ENCODE measurements at regions not wholly inside any gene's neighbourhood (a gene's known extent, or its start where the extent isn't known, plus 50 kb on each side); places are given as distances from the start of the nearest gene placed in this dataset.
A peak's percentile ranks its signal among the peaks of the same experiment; 100 is the strongest.

DNA sequence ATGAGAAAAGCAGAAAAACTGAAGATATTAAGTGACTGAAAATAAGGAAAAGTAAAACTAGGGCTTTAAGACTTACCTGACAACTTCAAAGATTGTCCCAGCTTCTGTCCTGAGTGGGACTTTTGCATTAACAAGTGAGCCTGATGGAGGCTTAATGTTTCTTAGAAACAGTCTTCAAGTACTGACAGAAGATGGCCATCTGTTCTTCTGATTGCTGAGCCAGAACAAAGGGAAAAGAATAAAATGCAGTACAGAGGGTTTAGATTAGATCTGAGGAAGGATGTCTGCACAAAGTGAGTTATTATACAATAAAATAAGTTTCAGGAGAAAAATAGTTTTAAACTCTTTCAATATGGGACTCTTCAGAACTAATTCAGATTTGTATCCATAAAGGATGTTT, 500.7 kb downstream of the CETN3 start:
- DNase-seq = no peak

DNA sequence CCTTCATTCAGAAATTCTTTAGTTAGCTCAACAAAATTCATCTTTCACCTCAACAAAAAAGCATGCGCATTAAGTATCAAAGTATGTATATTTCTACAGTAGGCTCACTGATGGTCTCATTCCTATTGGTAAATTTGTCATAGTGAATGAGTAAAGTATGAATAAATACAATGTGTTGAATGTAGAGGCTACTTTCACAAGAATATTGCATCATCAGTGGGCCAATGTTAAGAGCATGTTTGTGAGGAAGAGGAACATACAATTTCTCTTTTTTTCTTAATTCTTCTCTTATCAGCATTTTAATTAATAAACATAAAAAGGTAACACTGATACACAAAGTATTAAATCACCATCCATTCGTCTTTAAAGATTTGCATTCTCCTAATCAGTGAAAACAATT, 505.1 kb downstream of the CETN3 start:
- DNase-seq = no peak

DNA sequence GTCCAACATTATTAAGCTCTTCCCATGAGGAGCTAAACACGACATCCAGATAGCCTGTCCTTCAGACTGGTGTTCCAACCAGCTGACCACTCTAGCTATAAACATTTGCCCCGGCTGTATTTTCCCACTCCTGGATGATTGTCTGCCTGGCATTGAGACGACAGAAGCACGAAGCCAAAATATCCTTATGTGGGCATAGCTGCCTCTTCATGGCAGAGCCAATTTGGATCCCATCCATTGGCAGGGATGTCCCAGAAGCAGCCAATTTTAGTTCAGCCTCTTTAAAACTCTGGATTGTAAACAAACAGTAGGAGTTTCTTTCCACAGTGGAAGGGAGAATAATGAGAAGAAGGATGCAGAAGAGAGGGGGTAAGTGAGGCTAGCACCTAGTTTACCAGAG, 507.6 kb downstream of the CETN3 start:
- no peak for DNase-seq

DNA sequence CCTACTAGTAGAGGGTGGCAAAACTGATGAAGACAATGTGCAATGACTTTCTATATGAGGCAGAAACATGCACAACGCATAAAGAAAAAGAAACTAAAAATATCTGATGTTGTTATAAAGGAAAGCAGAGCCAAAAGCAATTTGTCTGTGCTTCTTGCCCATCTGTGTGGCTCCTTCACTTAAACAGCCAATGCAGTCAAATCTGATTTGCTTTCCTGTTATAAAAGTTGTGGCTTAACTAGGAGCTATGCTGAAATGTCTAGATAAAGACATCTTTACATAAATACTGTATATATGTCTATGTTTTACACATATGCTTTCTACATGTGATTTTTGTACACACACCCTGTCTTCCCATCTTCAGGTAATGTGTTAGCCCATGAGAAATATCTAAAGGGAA, 508.2 kb downstream of the CETN3 start:
- DNase-seq = no peak

DNA sequence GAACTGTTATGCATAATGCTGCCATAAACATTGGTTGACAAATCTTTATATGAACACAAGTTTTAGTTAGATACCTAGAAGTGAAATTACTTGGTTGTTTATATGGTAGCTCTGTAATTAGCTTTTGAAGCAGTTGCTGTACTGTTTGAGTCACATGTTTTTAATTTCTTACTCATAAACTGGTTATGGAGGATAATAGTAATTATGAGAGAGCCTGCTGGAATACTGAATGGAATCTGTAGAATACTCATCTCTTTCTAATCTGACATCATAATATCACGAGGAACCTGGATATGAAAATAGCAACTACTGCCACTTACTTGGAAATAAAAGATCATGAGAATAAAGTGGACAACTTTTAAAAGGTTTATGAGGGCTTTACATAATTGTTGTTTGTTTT, 509.2 kb downstream of the CETN3 start:
- DNase-seq = no peak

DNA sequence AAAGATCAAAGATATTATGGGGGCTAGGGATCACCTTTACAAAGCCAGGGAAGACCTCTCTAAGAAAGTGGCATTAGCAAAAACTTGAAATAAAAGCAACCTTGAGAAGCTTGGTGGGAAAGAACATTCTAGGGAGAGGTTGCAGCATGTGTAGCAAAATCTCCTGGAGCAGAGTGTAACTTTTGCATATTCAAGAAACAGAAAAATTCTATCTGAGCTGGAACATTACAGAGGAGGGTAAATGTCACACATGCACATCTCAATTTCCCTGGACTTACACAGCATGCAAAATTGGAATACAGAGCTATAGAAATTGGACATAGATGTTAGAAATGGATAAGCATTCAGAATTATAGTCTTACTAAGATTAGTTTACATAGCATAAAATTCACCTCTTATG, 510.0 kb downstream of the CETN3 start:
- no peak for DNase-seq

DNA sequence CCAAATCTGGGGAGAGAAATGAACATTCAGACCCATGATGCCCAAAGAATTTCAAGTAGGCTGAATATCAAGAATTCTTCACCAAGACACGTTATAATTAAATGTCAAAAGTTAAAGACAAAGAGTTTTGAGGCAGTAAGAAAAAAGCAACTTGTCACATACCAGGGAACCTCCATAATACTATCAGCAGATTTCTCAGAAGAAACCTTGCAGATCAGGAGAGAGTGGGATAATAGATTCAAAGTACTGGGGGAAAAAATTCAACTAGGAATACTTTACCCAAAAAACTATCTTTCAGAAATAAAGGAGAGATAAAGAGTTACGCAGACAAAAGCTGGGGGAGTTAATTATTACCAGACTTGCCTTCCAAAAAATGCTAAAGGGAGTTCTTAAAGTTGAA, 516.0 kb downstream of the CETN3 start:
- DNase-seq = no peak

DNA sequence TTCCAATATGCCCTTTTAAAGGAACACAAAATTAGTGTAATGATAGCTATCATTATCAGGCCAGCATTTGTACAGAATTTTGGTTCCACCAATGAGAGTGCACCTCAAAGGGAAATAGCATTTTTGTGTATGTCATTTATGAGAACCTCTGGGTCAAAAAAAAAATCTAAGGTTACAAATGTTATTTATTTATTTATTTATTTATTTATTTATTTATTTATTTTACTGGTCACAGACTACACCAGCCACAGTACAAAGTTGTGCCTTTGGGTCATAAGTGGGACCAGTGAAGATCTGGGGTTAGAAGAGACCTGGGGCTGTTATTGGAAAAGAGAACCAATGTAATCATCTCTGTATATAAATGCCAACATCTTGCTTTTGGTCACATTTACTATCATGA, 523.9 kb downstream of the CETN3 start:
- DNase-seq = no peak

DNA sequence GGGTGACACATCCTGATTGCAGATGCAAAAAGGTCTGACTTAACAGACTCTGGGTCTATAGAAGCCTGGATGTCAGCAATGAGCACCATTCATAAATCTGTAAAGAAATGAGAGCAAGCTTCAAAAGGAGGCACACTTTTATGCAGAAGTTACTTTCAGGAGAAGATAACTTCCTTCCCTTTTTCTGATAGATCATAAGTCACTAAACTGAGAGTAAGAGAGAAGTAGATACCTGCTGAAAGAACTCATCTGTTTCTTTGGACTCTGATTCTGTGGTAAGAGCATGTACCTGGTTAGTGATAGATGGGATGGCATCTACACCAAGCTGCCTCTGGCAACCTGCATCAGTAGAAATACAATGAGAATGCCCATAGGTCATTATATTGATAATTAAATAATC, 525.6 kb downstream of the CETN3 start:
- DNase-seq = no peak

DNA sequence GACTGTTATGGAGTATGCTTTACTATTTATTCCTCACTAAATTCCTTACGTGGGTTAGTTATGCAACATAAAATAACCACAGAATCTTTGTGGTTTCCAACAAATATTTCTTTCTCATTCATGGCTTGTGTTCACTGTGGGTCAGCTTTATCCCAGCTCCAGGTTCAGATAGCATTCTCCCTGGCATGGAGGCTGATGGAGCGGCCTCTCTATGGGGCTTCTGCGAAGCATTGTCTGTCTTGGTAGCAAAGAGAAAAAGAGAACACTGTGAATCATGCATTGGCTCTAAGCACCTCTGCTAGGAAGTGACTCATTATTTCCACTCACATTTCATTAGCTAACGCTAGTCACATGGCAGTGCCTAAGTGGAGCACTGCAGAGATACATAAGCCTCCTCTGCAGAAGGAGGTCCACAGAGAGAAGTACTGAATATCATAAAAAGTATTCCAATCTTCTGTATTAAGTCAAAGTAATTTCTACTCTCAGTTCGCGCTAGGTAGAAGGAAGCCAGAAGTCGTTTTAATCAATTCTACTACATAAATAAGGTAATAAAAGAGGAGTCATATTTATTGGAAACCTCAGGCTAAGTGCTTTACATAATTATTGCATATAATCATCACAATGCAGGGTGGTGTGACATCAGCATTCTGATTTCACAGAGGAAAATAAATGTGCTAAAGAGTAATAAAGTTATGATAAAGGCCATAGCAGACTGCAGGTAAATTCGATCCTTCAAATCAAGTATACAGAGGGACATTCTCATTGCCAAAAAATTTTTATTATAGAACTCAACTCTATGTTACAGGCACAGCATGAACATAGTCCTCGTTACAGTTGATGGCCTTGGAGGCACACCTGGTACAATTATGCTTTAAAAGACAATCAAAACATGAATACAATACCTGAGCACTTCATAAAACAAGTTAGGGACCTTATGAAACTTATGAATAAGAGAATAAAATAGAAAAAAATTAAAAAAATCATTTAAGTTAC, 531.1 kb downstream of the CETN3 start:
- DNase-seq = peak; percentile 42

DNA sequence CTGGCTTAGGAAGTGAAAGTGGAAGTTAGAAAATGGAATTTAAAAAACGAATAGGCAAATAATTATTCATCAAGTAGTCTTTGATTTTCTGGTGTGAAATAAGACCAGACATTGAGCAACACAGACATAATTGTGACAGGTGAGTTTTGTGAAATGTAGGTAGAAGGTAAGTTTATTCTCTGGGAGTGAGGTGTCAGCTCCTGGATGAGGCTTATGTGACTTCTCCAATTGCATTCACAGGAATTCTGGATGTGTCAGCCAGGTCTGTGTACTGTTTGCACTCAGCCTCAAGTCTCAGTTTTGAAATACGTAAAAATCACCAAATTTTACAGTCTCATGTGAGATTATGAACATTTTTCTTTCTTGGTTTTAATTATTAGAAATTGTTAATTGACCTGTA, 537.6 kb downstream of the CETN3 start:
- no peak for DNase-seq

DNA sequence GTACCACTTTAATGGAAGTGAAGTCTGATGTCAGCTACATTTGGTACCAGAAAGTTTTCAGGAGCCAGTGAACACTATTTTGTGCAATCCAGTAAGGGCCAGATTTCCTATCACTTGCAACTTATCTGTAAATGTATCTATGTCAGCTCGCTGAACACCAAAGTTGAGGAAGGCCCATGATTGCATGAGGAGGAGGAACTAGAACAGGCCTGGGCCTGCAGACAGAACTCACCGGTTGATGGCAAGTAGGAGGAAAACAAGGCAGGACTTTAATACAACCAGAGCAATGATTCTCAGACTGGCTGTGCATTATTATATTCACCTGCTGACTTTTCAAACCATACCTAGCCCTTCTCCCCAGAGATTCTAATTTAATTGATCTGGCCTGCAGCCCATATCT, 540.2 kb downstream of the CETN3 start:
- no peak for DNase-seq

DNA sequence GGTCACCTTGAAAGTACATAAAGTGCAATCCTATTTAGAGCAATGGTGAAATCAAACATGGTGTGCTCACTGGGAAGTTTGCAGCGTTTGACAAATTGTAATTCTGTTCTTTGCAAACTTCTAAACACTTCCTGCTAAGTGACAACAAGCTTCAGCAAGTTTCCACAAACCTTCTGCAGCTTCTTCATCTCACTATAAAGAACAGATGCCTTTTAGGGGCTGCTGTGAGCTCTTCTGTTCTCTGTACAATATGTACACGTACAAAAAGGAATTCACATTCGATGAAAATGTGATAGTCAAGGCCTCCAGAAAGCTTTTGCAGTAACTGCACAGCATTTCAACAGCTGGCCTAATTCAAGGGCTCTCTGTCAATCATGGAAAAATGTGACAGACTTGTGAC, 543.1 kb downstream of the CETN3 start:
- DNase-seq = no peak

DNA sequence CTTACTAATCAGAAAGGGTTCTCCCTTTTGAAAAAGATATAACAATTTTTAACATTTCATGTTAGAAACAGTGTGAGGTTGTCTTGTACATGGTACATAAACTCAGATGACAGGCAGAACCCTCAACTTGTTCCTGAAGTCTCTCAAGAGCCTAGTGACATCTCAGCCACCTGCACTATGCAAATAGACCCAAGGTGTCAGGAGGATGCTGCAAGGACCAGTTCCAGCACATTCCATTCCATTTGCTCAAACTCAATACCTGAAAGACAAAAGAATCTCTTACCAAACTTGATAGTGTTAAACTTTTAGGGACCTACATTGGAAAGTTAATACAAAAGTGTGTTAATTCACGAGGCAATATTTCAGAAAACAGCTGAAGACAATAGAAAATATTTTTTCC, 544.6 kb downstream of the CETN3 start:
- DNase-seq = no peak

DNA sequence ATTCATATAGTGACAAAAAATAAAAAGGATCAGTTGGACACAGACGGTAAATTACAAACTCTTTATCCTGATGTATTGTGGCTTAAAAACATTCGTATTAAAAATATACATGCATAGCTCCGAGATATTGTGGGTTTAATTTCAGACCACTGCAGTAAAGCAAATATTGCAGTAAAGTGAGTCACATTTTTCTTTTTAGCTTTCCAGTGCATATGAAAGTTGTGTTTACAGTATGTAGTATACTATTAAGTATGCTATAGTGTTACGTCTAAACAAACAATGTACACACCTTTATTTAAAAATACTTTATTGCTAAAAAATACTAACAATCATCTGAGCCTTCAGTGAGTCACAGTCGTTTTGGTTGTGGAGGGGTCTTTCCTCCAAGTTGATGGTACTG, 551.8 kb downstream of the CETN3 start:
- no peak for DNase-seq

DNA sequence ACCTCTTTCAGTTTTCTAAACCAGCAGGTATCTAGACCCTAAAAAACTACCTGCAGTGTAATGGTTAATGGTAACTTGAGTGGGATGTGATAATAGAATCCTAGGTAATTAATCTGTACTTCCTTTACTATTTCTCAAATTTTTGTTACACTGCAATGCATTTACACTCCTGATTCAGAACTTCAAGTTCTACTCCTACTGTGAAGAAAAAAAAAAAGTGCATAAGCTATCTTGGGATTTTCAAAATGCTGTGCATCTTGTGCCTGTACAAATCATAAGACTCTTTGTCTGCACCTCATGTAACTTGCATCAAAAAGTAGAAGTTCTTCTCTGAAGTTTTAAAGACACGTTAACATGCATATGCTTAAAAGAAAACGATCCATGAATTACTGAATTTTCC, 554.1 kb downstream of the CETN3 start:
- no peak for DNase-seq

DNA sequence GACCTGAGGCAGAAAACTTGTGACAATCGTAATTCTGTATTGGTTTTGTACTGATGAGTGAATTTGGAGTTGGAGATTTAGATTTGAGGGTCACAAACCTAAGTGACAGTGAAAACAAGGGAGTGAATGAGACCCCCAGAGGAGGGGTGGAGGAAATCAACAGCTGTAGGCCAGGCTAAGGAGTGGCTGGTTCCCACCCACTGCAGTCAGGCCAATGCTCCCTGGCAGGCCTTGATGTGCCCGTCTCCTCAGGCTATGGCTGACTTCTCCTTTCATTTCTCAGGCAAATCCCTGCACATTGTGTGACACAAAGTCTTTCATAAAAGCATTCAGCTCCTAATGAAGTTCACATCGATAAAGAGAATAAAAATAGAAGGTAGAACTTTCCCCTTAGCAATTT, 557.6 kb downstream of the CETN3 start:
- no peak for DNase-seq

DNA sequence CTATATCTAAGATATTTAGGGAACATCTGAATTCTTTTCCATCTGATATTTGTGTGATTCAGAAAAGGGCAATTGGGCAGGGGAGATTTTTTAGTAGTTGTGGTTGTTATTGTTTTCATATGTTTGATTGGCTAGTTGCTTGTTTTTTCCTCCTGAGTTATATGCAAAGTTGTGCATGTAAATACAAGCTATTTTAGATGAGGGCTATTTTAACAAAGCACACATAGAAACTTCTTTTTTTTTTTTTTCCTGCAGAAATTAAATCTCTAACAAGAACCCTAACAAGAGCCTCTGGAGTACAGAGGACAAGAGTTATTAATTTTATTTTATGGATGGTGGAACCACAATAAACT, 559.1 kb downstream of the CETN3 start:
- no peak for DNase-seq

DNA sequence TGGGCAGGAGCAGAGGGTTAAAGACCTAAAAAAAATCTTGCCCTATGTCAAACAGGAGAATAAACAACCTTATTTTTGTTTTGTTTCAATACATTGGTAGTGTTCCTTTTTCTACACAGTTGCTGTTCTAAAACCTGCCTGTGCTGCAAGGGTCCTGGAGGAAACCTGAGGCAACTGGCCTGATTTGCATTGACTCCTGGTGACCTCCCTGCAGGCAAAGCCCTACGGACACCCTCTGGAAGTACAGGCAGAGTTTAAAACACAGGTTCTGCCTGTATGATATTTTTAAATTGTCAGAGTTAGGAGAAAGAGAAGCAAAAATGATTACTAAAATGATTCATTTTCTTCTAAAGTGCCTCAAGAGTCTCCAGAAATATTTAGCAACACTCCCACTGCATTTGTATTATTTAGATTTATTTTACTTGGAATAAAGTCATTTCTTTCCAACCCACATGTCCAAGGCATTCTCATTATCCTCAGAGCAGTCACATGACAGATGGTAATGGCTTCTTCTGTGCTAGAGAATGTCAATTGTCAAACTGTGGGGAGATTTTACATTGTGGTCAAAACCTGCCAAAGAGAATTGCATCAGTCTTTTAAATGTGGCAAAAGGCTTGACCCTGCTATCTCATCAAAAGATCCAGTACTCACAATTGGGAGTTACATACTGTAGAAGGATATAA, 559.6 kb downstream of the CETN3 start:
- DNase-seq = no peak

DNA sequence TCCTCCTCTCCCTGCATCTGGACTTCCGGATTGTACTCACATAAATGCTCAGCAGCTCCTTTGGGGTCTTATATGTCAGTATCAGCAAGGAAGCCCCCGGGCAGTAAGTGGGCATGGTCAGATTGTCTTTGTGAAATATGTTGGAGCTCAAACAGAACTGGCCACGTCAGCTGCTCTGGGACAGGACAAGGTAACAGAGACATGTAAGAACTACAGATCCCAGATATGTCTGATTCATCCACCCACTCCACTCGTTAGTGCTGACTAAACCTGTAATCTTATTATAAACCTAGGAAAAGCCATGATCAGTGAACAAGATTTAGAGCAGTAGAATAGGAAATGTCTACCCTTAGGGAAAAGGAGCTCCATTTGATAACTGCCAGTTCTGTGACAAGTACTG, 561.8 kb downstream of the CETN3 start:
- no peak for DNase-seq

DNA sequence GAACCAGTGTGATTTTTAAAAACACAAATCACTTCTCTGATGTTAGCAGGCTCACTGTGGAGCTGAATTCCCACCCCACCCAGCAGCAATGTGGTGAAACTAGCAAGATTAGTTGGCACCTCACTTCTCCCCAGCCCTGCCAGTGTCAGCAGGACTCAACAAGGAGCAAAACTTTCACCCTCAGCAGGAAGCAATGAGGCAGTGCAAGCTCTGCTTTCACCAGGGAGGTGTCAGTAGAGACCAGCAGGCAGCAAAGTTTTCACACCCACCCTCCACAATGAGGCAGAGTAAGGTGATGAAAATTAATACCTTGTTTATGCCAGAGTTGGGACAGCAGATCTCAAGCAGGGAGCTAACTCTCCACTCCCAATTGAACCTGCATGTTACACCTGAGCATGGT, 565.0 kb downstream of the CETN3 start:
- no peak for DNase-seq

DNA sequence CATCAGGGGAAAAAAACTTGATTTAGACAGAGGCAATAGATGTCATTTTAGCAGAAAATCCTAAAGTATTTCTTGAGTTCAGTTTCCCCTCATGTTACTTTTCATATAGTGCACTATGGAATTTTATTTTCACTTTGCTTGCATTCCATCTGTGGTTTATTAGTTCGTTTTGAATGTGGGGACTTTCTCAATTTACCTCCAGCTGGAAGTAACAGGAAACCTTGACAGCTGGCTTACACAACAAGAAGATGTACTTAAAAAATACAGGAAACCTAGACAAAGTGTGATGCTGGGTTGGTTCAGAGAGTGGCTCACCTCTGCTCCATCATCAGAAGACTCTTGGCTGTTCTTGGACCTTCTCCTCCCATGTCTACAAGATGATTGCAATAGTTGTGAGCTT, 567.0 kb downstream of the CETN3 start:
- DNase-seq = no peak

DNA sequence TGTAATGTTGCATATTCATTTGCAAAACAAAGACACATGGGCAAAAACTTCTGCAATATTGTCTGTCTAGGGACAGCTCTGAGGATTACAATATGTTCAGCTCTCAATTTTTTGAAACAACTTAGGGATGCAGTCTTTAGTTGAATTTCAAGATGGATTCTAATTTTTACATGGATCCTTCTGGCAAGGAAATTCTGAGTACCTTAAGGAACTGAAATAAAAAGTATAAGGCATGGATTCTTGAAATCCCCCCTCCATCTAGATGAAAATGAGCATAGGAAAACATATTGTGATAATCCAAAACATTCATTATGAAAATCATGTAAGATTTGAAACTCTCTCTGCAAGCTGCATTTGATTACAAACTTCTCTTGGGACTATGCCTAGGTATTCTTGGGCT, 568.6 kb downstream of the CETN3 start:
- DNase-seq = no peak

DNA sequence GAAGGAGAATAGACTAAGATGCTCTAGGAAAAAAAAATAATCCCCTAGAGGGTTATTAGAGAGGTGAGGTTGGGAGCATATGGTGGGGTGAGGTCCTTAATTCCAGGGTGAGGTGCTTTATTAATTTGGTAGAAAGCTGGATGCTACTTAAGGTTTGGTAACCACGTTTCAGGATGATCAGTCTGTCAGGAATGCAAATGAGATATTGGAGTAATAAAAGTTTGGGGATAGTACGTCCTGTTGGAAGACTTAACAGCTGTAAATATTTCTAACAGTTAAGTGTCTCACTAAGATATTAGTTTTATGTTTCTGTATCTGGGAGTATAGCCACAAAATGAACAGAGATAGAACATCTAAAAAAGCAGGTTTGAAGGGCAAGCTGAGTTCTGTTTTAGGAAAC, 578.9 kb downstream of the CETN3 start:
- no peak for DNase-seq

DNA sequence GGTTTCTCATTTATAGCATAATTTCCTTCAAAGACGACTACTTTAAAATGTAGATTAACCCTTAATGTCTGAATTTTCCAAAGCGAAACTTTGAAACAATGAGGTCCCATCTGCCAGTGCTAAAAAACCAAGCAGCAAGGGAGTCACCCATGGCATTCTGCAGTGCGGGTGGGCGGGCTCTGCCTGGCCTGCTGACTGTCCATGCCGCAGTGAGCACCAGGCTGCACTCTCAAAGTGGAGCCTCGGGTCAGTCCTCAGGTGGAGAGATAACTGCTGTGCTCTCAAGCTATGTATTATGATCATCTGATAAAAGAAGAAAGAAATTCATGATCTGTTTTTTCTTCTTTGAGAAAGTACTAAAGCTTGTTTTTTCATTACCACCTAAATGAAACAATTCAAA, 581.6 kb downstream of the CETN3 start:
- DNase-seq = no peak
